Adipocyte (in vitro differentiated cells): ENCODE measurements at regions not wholly inside any gene's neighbourhood (a gene's known extent, or its start where the extent isn't known, plus 50 kb on each side); places are given as distances from the start of the nearest gene placed in this dataset.

ENCODE experiments used
- DNase-seq: peaks from one replicate; pipeline ENCODE4 v3.0.0-alpha.2; 2015; ENCODE audit warnings: low read depth
- H3K27me3 ChIP-seq: replicated peaks from 2 replicates; pipeline ENCODE4 v1.7.0; 2013; ENCODE audit warnings: mild to moderate bottlenecking, low read length, moderate library complexity; ENCODE audit not compliant: control insufficient read depth, insufficient read depth
- H3K36me3 ChIP-seq: 2 replicates; pipeline ENCODE4 v1.7.0; 2013; ENCODE audit warnings: low read length, mild to moderate bottlenecking, moderate library complexity; ENCODE audit not compliant: control insufficient read depth, insufficient read depth, severe bottlenecking
- H3K4me1 ChIP-seq: 2 replicates; pipeline ENCODE4 v1.7.0; 2013; ENCODE audit warnings: mild to moderate bottlenecking, low read length, moderate library complexity; ENCODE audit not compliant: control insufficient read depth, insufficient read depth
- H3K4me3 ChIP-seq: 2 replicates; pipeline ENCODE4 v1.7.0; 2013; ENCODE audit warnings: mild to moderate bottlenecking, low read length, moderate library complexity
- H3K9ac ChIP-seq: 2 replicates; pipeline ENCODE4 v1.7.0; 2013; ENCODE audit warnings: mild to moderate bottlenecking, low read length, moderate library complexity
- H3K9me3 ChIP-seq: 2 replicates; pipeline ENCODE4 v1.7.0; 2013; ENCODE audit warnings: mild to moderate bottlenecking, low read length, moderate library complexity; ENCODE audit not compliant: control insufficient read depth

GRCh38 chr21:15486460-15487195 lies 243.2 kb upstream of the USP25 start:
- Histone ChIP-seq H3K27me3 (no peaks in the 10 kb centered on the region), H3K9me3 (no peaks in the 10 kb centered on the region), H3K4me3 (no peak overlapping the region), H3K9ac (no peak overlapping the region), H3K4me1 (no peaks in the 10 kb centered on the region), H3K36me3 (no peaks in the 10 kb centered on the region)
- no peak for DNase-seq

DNA sequence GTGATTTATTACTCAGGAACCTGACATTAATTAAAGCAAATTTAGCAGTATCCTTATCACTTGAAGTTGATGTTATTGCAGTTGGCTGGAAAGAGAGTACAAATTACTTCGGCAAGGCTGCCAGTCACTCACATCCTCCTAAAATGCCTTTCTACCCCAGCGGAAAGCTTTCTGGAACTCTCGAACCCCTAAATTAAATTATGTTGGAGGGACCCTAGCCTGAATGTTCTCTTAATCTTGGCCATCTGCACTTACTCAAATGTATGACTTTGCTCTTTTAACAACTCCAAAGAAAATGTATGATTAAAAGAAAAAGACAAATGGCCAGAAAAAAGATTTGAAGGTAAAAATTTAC lies 242.6 kb upstream of the USP25 start:
- Histone ChIP-seq H3K4me3 (no peak overlapping the region), H3K27me3 (no peaks in the 10 kb centered on the region), H3K36me3 (no peaks in the 10 kb centered on the region), H3K9me3 (no peaks in the 10 kb centered on the region), H3K9ac (no peak overlapping the region), H3K4me1 (no peaks in the 10 kb centered on the region)
- no peak for DNase-seq

DNA sequence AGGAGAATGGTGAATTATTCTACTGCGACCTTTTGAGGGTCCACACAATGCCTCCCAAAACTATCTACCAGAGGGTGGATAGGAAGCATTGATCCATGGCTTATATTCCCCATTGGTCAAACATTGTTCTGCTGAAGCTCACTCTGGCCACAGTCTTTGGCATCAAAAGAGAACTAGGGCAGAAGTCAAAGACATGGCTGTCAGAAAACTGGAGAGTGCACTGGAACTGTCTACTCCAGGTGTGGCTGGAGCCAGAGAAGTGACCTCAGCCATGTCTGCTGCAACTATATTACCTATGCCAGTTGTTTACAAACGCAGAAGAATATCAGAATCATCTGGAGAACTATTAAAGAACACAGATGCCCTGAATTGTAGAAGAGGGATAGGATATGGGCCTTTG lies 238.7 kb upstream of the USP25 start:
- Histone ChIP-seq H3K9me3 (no peaks in the 10 kb centered on the region), H3K4me3 (no peak overlapping the region), H3K9ac (no peak overlapping the region), H3K4me1 (no peaks in the 10 kb centered on the region), H3K36me3 (no peaks in the 10 kb centered on the region), H3K27me3 (no peaks in the 10 kb centered on the region)
- DNase-seq, result no peak

DNA sequence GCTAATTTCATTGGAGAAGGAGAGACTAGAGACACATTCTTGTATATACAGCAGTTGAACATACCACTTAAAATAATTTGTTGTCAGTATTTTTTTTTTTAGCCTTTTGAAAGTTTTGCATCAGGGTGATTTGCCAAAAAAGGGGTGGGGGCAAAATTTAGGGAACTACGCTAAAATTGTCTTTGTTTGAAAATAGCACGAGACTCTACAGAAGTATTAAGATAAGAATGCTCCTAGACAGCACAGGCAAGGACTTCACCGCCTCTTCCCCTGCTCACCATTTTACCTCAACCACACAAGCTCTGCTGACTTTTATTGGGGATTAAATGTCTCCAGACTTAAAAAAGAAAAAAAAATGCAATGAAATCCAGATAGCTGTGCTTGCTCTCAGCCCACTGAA lies 236.1 kb upstream of the USP25 start:
- H3K9ac ChIP-seq, result no peak overlapping the region
- H3K36me3 ChIP-seq, result no peaks in the 10 kb centered on the region
- H3K4me1 ChIP-seq, result peaks cover 3% of the 10 kb centered on the region
- no peaks in the 10 kb centered on the region for H3K27me3 ChIP-seq
- no peak overlapping the region for H3K4me3 ChIP-seq
- no peak for DNase-seq
- no peaks in the 10 kb centered on the region for H3K9me3 ChIP-seq

- Histone ChIP-seq H3K4me3 (no peak overlapping the region), H3K9me3 (no peaks in the 10 kb centered on the region), H3K4me1 (peaks cover 3% of the 10 kb centered on the region), H3K27me3 (no peaks in the 10 kb centered on the region), H3K36me3 (no peaks in the 10 kb centered on the region), H3K9ac (no peak overlapping the region)
- no peak for DNase-seq
Measured at GRCh38 chr21:15494481-15494880, 235.3 kb upstream of the USP25 start.

DNA sequence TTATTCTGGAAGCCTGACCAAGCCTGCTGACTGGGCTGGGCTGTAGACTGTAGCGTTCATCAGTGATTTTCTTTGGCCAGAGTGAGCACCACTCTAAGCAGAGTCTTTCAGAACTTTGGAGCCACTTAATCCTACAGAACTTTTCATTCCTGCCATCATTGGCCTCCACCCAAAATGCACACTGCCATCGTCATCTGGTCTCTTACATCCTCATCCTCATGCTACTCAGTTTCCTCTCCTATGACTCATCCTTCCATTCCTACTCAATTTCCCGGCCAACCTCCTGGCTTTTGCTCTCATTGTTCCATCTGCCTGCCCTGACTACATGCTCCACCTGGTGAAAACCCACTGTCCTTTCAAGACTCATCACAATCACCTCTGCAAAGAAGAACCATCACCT lies 233.8 kb upstream of the USP25 start:
- Histone ChIP-seq H3K36me3 (no peaks in the 10 kb centered on the region), H3K27me3 (no peaks in the 10 kb centered on the region), H3K9ac (no peak overlapping the region), H3K4me1 (peaks cover 9% of the 10 kb centered on the region), H3K9me3 (no peaks in the 10 kb centered on the region), H3K4me3 (no peak overlapping the region)
- no peak for DNase-seq

DNA sequence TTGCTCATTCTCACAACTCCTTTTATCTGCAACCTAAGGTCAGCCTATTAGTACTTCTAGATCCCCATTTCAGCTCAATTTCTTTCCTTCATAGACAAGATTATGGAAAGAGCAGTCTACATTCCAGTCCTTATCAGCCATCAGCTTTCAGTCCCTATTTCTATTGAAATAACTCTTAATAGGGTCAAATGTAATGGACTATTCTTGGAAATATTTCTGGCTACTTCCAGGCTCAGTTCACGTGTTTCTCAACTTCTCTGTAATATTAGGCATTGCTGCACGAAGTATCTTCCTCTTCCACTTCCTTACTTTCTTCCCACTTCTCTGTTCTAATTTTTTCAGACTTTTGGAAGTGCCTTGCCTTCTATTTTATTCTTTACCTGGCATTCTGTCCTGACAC lies 232.9 kb upstream of the USP25 start:
- Histone ChIP-seq H3K9me3 (no peaks in the 10 kb centered on the region), H3K9ac (no peak overlapping the region), H3K4me3 (no peak overlapping the region), H3K36me3 (no peaks in the 10 kb centered on the region), H3K27me3 (no peaks in the 10 kb centered on the region), H3K4me1 (peaks cover 9% of the 10 kb centered on the region)
- DNase-seq, result no peak

DNA sequence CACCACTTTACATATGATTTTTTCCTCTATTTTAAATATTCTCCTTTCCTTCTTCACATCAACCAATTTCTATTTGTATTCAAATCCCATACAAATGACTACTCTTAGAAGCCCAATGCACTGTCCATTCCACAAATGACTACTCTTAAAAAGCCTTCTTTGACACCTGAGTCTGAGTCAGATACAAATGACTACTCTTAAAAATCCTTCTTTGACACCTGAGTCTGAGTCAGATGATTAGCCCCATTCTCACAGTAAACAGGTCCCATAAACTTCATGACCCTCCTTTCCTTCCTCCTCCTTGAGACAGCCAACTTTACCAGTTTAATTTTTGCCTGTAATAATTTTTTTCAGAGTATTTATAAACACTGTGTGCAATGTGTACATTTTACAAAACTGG lies 231.3 kb upstream of the USP25 start:
- H3K4me1 ChIP-seq, result peaks cover 9% of the 10 kb centered on the region
- no peak overlapping the region for H3K4me3 ChIP-seq

GRCh38 chr21:15506086-15506485 lies 223.7 kb upstream of the USP25 start:
- H3K36me3 ChIP-seq, result no peaks in the 10 kb centered on the region
- H3K4me1 ChIP-seq, result no peaks in the 10 kb centered on the region
- DNase-seq, result no peak

More for the DNA sequence above, 231.3 kb upstream of the USP25 start:
- no peak for DNase-seq
- Histone ChIP-seq H3K9me3 (no peaks in the 10 kb centered on the region), H3K27me3 (no peaks in the 10 kb centered on the region), H3K36me3 (no peaks in the 10 kb centered on the region), H3K9ac (no peak overlapping the region)

GRCh38 chr21:15508554-15508953 lies 221.2 kb upstream of the USP25 start:
- Histone ChIP-seq H3K36me3 (no peaks in the 10 kb centered on the region), H3K27me3 (no peaks in the 10 kb centered on the region), H3K9ac (no peak overlapping the region), H3K4me1 (no peaks in the 10 kb centered on the region), H3K4me3 (no peak overlapping the region), H3K9me3 (no peaks in the 10 kb centered on the region)
- DNase-seq, result no peak

More at GRCh38 chr21:15506086-15506485, 223.7 kb upstream of the USP25 start:
- no peaks in the 10 kb centered on the region for H3K27me3 ChIP-seq
- no peak overlapping the region for H3K4me3 ChIP-seq
- no peak overlapping the region for H3K9ac ChIP-seq
- H3K9me3 ChIP-seq, result no peaks in the 10 kb centered on the region

- Histone ChIP-seq H3K27me3 (no peaks in the 10 kb centered on the region), H3K9ac (no peak overlapping the region), H3K9me3 (no peaks in the 10 kb centered on the region), H3K4me3 (no peak overlapping the region), H3K36me3 (no peaks in the 10 kb centered on the region), H3K4me1 (no peaks in the 10 kb centered on the region)
- no peak for DNase-seq
Measured at GRCh38 chr21:15514073-15514946, 215.5 kb upstream of the USP25 start.
